ENCODE measurements at regions not wholly inside any gene's neighbourhood (a gene's known extent, or its start where the extent isn't known, plus 50 kb on each side); places are given as distances from the start of the nearest gene placed in this dataset.

DNA sequence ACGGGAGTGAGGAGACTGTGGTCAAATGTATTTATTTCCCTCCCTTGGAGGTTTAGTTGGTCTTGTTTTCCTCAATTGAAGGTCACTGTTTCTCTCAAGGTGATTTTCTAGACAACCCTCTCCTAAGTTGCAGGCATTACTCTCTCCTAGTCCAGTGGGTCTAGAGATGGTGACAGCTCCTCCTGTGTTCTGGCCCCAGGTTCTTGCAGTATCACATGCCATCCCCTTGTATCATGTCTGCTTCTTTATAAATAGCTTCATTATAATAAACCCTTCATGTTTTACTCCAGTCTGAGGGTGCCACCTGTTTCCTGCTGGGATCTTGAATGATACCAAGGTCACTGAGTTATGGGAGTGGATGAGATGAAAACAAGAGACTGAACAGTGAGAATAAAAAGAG lies 208.0 kb upstream of the KCNN2 start:
- H3K27me3 Mint-ChIP-seq: no peaks in the 10 kb centered on the region
- no peak for DNase-seq (ENCODE audit: low spot score)
- H3K4me3 Mint-ChIP-seq: no peak overlapping the region
- no peak overlapping the region for H3K27ac Mint-ChIP-seq
- ATAC-seq: no peak
- H3K9me3 Mint-ChIP-seq: peaks cover 28% of the 10 kb centered on the region
- H3K36me3 Mint-ChIP-seq: peaks cover 10% of the 10 kb centered on the region
- H3K4me1 Mint-ChIP-seq (ENCODE audit: low read depth in 2 of 2): no peaks in the 10 kb centered on the region

DNA sequence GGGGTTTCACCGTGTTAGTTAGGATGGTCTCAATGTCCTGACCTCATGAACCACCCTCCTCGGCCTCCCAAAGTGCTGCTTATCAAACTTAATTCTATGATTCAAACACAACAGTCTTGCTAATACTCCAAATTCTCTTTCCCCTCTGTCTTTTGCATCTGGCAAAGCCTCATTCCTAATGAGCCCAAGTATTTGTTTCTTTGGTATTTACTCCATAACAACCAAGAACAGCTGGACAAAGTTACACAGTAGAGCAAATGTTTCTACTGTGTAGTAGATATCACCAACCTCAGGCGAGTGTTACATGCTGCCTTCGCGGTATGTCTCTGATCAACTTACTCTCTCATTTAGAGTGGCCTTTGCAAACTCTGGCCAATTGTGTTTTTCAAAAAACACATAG lies 195.8 kb upstream of the KCNN2 start:
- Mint-ChIP-seq H3K27me3 (no peaks in the 10 kb centered on the region), H3K27ac (no peak overlapping the region), H3K9me3 (peaks cover 19% of the 10 kb centered on the region), H3K36me3 (peaks cover 6% of the 10 kb centered on the region), H3K4me1 (ENCODE audit: low read depth in 2 of 2) (no peaks in the 10 kb centered on the region), H3K4me3 (no peak overlapping the region)
- DNase-seq (ENCODE audit: low spot score) (no peak), ATAC-seq (no peak)

DNA sequence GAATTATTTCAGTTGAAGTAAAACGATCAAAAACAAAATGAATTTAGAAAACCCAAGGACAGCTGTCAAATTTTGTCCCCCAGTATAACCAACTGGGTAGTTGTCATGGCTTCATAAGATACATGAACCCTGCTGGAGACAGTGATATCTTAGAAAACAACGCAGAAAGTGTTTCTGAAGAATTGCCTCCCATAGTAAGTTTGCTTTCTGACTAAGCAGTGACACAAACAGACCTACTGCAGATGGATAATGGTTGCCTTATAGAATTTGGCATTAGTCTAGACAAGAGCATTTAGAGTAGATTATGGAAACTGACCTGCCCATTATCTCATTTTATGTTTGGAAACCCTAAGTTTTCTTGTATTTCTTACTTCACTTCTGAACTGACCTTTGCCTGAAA lies 187.7 kb upstream of the KCNN2 start:
- Mint-ChIP-seq H3K9me3 (peaks cover 19% of the 10 kb centered on the region), H3K4me3 (no peak overlapping the region), H3K27me3 (no peaks in the 10 kb centered on the region), H3K27ac (no peak overlapping the region), H3K4me1 (ENCODE audit: low read depth in 2 of 2) (no peaks in the 10 kb centered on the region), H3K36me3 (peaks cover 4% of the 10 kb centered on the region)
- ATAC-seq (no peak), DNase-seq (ENCODE audit: low spot score) (no peak)

GRCh38 chr5:114174837-114175236 lies 187.0 kb upstream of the KCNN2 start:
- ATAC-seq (no peak), DNase-seq (ENCODE audit: low spot score) (no peak)
- no peak overlapping the region for H3K27ac Mint-ChIP-seq
- peaks cover 16% of the 10 kb centered on the region for H3K9me3 Mint-ChIP-seq
- H3K36me3 Mint-ChIP-seq: peaks cover 4% of the 10 kb centered on the region
- no peak overlapping the region for H3K4me3 Mint-ChIP-seq
- H3K27me3 Mint-ChIP-seq: no peaks in the 10 kb centered on the region
- H3K4me1 Mint-ChIP-seq (ENCODE audit: low read depth in 2 of 2): no peaks in the 10 kb centered on the region

DNA sequence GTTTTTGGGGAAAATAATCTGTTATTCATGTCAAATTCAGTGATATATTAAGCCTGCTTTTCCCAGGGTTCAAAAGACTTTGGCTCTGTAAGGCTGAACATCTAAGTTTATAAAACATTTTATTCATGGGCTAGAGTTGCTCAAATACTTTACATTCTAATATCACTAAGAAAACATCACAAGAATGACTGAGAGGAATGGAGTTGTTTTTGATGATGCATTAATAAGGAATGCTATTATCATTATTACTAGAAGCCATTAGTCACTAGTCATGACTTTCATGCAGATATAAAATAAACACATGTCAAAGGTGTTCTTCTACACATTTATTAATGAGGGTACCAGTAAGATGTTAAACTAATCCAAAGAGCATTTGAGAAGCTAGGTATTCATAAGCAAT lies 185.5 kb upstream of the KCNN2 start:
- Mint-ChIP-seq H3K9me3 (peaks cover 15% of the 10 kb centered on the region), H3K36me3 (peaks cover 4% of the 10 kb centered on the region), H3K4me3 (no peak overlapping the region), H3K4me1 (ENCODE audit: low read depth in 2 of 2) (no peaks in the 10 kb centered on the region), H3K27ac (no peak overlapping the region), H3K27me3 (no peaks in the 10 kb centered on the region)
- ATAC-seq (no peak), DNase-seq (ENCODE audit: low spot score) (no peak)

DNA sequence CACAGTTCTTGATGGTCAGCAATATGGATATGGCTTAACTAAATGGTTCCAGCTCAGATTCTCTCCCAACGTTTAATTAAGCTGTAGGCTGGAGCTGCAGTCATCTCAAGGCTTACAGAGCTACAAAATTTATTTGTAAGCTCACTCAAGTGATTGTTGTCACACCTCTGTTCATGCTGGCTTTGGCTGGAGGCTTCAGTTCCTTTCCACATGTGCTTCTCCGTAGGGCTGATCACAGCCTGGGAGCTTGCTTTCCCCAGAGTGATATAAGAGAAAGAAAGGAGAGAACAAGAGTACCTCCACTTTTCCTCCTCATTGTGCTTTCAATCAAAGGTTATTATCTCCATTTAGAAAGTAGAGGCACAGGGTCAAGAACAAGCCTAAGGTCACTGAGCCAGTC lies 182.7 kb upstream of the KCNN2 start:
- no peak for ATAC-seq
- Mint-ChIP-seq H3K9me3 (peaks cover 4% of the 10 kb centered on the region), H3K4me1 (ENCODE audit: low read depth in 2 of 2) (no peaks in the 10 kb centered on the region), H3K36me3 (no peaks in the 10 kb centered on the region), H3K4me3 (no peak overlapping the region), H3K27ac (no peak overlapping the region), H3K27me3 (no peaks in the 10 kb centered on the region)
- DNase-seq (ENCODE audit: low spot score): no peak

DNA sequence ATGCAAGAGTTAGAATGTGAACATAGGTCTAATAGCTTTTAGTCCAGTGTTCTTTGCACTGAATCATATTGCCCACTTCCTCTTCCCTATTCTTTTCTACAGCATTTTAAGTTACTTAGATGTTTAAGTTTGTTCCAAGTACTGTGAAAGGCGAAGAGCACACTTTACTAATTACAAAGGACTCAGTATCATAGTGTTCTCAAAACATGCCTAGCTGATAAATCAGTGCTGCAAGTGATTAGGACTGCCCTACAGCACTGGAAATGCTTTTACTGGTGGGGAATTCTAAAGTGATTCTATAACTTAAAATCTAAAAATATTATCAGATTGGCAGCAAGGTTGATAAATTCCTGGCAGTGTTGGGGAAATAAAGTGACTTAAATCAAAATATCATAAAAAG lies 177.9 kb upstream of the KCNN2 start:
- Mint-ChIP-seq H3K4me3 (no peak overlapping the region), H3K4me1 (ENCODE audit: low read depth in 2 of 2) (no peaks in the 10 kb centered on the region), H3K27me3 (no peaks in the 10 kb centered on the region), H3K27ac (no peak overlapping the region), H3K9me3 (peaks cover 7% of the 10 kb centered on the region), H3K36me3 (no peaks in the 10 kb centered on the region)
- ATAC-seq (no peak), DNase-seq (ENCODE audit: low spot score) (no peak)

- DNase-seq (ENCODE audit: low spot score) (no peak), ATAC-seq (no peak)
- H3K9me3 Mint-ChIP-seq: peaks cover 4% of the 10 kb centered on the region
- no peak overlapping the region for H3K27ac Mint-ChIP-seq
- no peaks in the 10 kb centered on the region for H3K27me3 Mint-ChIP-seq
- H3K36me3 Mint-ChIP-seq: no peaks in the 10 kb centered on the region
- H3K4me3 Mint-ChIP-seq: no peak overlapping the region
- H3K4me1 Mint-ChIP-seq (ENCODE audit: low read depth in 2 of 2): no peaks in the 10 kb centered on the region
Measured at GRCh38 chr5:114185274-114185673, 176.6 kb upstream of the KCNN2 start.

DNA sequence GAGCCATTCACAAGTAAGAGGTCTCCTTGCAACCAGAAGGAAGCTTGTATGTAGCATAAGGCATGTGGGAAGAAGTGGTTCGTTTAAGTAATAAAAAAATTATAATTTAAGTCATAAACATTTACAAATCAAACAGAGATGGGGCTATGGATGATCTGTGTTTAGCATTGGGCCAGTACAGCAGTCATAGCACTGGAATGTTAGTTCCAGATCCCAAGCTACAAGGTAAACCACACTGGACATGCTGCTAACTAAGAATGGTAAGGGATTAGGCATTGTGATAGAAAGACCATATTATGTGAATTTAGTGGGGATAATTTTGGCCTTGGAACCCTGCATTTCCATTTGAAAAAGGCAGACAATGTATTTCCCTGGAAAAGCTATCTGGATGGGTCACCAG lies 170.4 kb upstream of the KCNN2 start:
- Mint-ChIP-seq H3K27ac (no peak overlapping the region), H3K36me3 (no peaks in the 10 kb centered on the region), H3K9me3 (peaks cover 15% of the 10 kb centered on the region), H3K4me1 (ENCODE audit: low read depth in 2 of 2) (no peaks in the 10 kb centered on the region), H3K4me3 (no peak overlapping the region), H3K27me3 (no peaks in the 10 kb centered on the region)
- DNase-seq (ENCODE audit: low spot score) (no peak), ATAC-seq (no peak)

DNA sequence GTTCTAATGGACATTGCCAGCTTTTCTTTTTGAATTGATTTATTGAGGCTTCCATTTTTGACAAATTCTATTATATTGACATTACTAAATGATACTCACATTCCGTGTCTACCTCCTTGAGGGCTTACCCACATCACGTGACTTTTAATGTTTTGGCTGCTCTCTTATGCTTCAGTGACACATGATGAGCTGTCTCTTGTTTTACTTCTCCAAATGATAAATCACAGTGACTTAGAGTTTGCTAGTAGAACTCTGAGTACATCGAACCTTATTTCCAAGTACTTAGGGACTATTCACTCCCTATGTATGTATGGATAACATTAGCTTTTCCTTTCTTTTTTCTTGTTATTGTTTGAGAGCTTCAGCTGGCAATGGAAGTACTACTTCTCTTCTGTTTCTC lies 169.8 kb upstream of the KCNN2 start:
- Mint-ChIP-seq H3K27me3 (no peaks in the 10 kb centered on the region), H3K9me3 (peaks cover 16% of the 10 kb centered on the region), H3K36me3 (no peaks in the 10 kb centered on the region), H3K27ac (no peak overlapping the region), H3K4me3 (no peak overlapping the region), H3K4me1 (ENCODE audit: low read depth in 2 of 2) (no peaks in the 10 kb centered on the region)
- no peak for ATAC-seq
- DNase-seq (ENCODE audit: low spot score): no peak

- Mint-ChIP-seq H3K27me3 (no peaks in the 10 kb centered on the region), H3K9me3 (peaks cover 16% of the 10 kb centered on the region), H3K27ac (no peak overlapping the region), H3K4me1 (ENCODE audit: low read depth in 2 of 2) (no peaks in the 10 kb centered on the region), H3K36me3 (peaks cover 7% of the 10 kb centered on the region), H3K4me3 (no peak overlapping the region)
- ATAC-seq: no peak
- DNase-seq (ENCODE audit: low spot score): no peak
Measured at GRCh38 chr5:114201332-114201731, 160.5 kb upstream of the KCNN2 start.

DNA sequence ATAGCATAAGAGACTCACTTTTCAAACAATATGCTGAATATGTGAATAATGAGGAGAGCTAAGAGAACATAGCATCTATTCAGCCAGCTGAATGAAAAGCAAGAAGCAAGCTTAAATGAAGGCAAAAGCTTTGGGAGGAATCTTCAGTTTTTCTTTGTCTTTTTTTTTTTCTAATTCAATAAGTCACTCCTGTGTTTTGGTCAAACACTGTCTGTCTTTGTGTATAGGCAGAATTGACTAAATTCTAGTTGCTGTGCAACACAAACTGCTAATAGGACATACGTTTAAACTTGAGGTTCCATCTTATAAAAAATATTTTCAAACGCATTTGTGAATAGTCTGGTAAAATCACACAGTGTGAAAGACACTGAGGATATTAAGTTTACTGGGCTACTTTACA lies 156.9 kb upstream of the KCNN2 start:
- ATAC-seq (no peak), DNase-seq (ENCODE audit: low spot score) (no peak)
- H3K4me3 Mint-ChIP-seq: no peak overlapping the region
- H3K27ac Mint-ChIP-seq: no peak overlapping the region
- peaks cover 15% of the 10 kb centered on the region for H3K36me3 Mint-ChIP-seq
- H3K27me3 Mint-ChIP-seq: no peaks in the 10 kb centered on the region
- H3K9me3 Mint-ChIP-seq: peaks cover 24% of the 10 kb centered on the region
- H3K4me1 Mint-ChIP-seq (ENCODE audit: low read depth in 2 of 2): no peaks in the 10 kb centered on the region

- Mint-ChIP-seq H3K27me3 (no peaks in the 10 kb centered on the region), H3K9me3 (peaks cover 19% of the 10 kb centered on the region), H3K4me1 (ENCODE audit: low read depth in 2 of 2) (no peaks in the 10 kb centered on the region), H3K4me3 (no peak overlapping the region), H3K27ac (no peak overlapping the region), H3K36me3 (peaks cover 8% of the 10 kb centered on the region)
- ATAC-seq: no peak
- no peak for DNase-seq (ENCODE audit: low spot score)
Measured at GRCh38 chr5:114206640-114207039, 155.2 kb upstream of the KCNN2 start.

DNA sequence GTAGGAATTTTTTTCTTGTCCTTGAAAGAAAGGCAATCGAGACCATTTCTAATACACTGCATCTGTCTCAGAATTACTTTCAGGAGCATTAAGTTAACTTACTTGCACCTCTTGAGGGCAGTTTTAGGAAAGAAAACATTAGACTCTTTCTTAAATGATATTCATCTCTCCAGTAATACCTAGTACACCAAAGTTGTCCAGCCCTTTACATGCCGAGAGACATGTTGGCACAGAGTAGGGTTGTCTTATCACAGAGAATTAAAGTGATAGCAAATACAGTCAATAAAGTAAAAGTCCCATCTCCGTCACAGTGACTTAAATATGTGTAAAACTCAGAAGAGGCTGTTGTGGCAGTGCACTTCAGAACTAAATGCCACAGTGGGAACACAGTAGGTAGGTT lies 154.3 kb upstream of the KCNN2 start:
- no peaks in the 10 kb centered on the region for H3K4me1 Mint-ChIP-seq (ENCODE audit: low read depth in 2 of 2)
- peaks cover 19% of the 10 kb centered on the region for H3K9me3 Mint-ChIP-seq

DNA sequence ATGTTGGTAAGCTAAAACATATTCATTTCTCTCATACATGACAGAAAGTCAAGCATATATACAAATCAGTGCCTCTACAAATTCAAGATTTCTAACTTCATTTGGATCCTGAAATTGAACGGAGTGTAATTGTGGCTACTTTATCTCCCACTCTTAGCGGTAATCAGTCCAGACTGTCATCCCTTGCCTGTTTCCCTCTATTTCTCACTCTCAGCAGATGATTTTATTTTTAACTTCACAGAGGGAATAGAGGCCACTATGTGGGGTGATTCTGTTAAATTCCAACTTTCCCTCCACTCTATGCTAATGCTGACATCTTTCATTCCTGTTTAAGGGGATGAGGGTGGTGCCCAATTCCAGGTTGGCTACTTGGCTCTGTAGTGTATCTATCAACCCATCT lies 153.8 kb upstream of the KCNN2 start:
- H3K4me1 Mint-ChIP-seq (ENCODE audit: low read depth in 2 of 2): no peaks in the 10 kb centered on the region
- peaks cover 19% of the 10 kb centered on the region for H3K9me3 Mint-ChIP-seq
- no peak overlapping the region for H3K4me3 Mint-ChIP-seq
- peaks cover 8% of the 10 kb centered on the region for H3K36me3 Mint-ChIP-seq
- no peak for DNase-seq (ENCODE audit: low spot score)
- no peaks in the 10 kb centered on the region for H3K27me3 Mint-ChIP-seq
- no peak overlapping the region for H3K27ac Mint-ChIP-seq
- ATAC-seq: no peak

More for the DNA sequence above, 154.3 kb upstream of the KCNN2 start:
- Mint-ChIP-seq H3K27ac (no peak overlapping the region), H3K27me3 (no peaks in the 10 kb centered on the region), H3K4me3 (no peak overlapping the region), H3K36me3 (peaks cover 8% of the 10 kb centered on the region)
- ATAC-seq: no peak
- DNase-seq (ENCODE audit: low spot score): no peak

Data from natural killer cell treated with Interleukin-12 subunit alpha and Interleukin-12 subunit beta and Interleukin-15 and Interleukin-18, amount 100 ng/mL, for 72 hours (primary cell).